ENCODE measurements at regions not wholly inside any gene's neighbourhood (a gene's known extent, or its start where the extent isn't known, plus 50 kb on each side); places are given as distances from the start of the nearest gene placed in this dataset.
"Not testable (repeated sequence)": the region's sequence is repeated elsewhere in the genome, so short reads cannot be mapped to it uniquely, and the experiment has no call there.

- DNase-seq = no peak
These were observed 199.8 kb upstream of the FAT3 start for GRCh38 chr11:92024788-92025187.

- no peak for DNase-seq
These were observed 202.1 kb upstream of the FAT3 start for GRCh38 chr11:92022499-92022898.

- DNase-seq = no peak
These were observed 206.3 kb upstream of the FAT3 start for GRCh38 chr11:92018332-92018731.

- no peak for DNase-seq
These were observed 216.4 kb upstream of the FAT3 start for GRCh38 chr11:92008249-92008648.

GRCh38 chr11:92002568-92002967 lies 222.1 kb upstream of the FAT3 start:
- DNase-seq = no peak

GRCh38 chr11:91998481-91998880 lies 226.1 kb upstream of the FAT3 start:
- no peak for DNase-seq

GRCh38 chr11:91997226-91997625 lies 227.4 kb upstream of the FAT3 start:
- DNase-seq = no peak

GRCh38 chr11:91996526-91996925 lies 228.1 kb upstream of the FAT3 start:
- no peak for DNase-seq

- not testable (repeated sequence) for DNase-seq
These were observed 236.2 kb upstream of the FAT3 start for GRCh38 chr11:91988443-91988842.

- no peak for DNase-seq
These were observed 238.4 kb upstream of the FAT3 start for GRCh38 chr11:91986218-91986617.

GRCh38 chr11:91984033-91984584 lies 240.5 kb upstream of the FAT3 start:
- DNase-seq = no peak

GRCh38 chr11:91981995-91982394 lies 242.6 kb upstream of the FAT3 start:
- peak; percentile 61 for DNase-seq

- DNase-seq = no peak
These were observed 244.8 kb upstream of the FAT3 start for GRCh38 chr11:91979775-91980174.

GRCh38 chr11:91978747-91979146 lies 245.9 kb upstream of the FAT3 start:
- DNase-seq = no peak

GRCh38 chr11:91972665-91973266 lies 251.9 kb upstream of the FAT3 start:
- no peak for DNase-seq

GRCh38 chr11:91970624-91971023 lies 254.0 kb upstream of the FAT3 start:
- DNase-seq = no peak

- DNase-seq = no peak
These were observed 255.1 kb upstream of the FAT3 start for GRCh38 chr11:91969486-91969885.

GRCh38 chr11:91967691-91968045 lies 256.9 kb upstream of the FAT3 start:
- no peak for DNase-seq

GRCh38 chr11:91967026-91967690 lies 257.5 kb upstream of the FAT3 start:
- DNase-seq = no peak

GRCh38 chr11:91966368-91966767 lies 258.2 kb upstream of the FAT3 start:
- DNase-seq = no peak

GRCh38 chr11:91960770-91961169 lies 263.8 kb upstream of the FAT3 start:
- DNase-seq = no peak

GRCh38 chr11:91959411-91959810 lies 265.2 kb upstream of the FAT3 start:
- no peak for DNase-seq

GRCh38 chr11:91956711-91957110 lies 267.9 kb upstream of the FAT3 start:
- no peak for DNase-seq

- no peak for DNase-seq
These were observed 269.4 kb upstream of the FAT3 start for GRCh38 chr11:91955206-91955605.

- DNase-seq = no peak
These were observed 272.6 kb upstream of the FAT3 start for GRCh38 chr11:91952056-91952455.
